GM23248 (cell line): ENCODE measurements at regions not wholly inside any gene's neighbourhood (a gene's known extent, or its start where the extent isn't known, plus 50 kb on each side); places are given as distances from the start of the nearest gene placed in this dataset.

Source experiments
- EZH2 ChIP-seq: fragments of 200-600 bp; sonication (generic); IDR thresholded peaks from 2 replicates; pipeline ENCODE4 v1.6.1; 2018; ENCODE audit warnings: antibody characterized with exemption, mild to moderate bottlenecking; ENCODE audit not compliant: insufficient read depth, poor library complexity, severe bottlenecking
- EZH2phosphoT487 ChIP-seq: fragments of 200-600 bp; sonication (generic); IDR thresholded peaks from 2 replicates; pipeline ENCODE4 v1.6.1; 2018; ENCODE audit warnings: antibody characterized with exemption, moderate library complexity, mild to moderate bottlenecking, low read depth; ENCODE audit not compliant: insufficient read depth

GRCh38 chr20:22226849-22227700, 357.3 kb downstream of the FOXA2 start:
- TF ChIP-seq EZH2phosphoT487 (no peak), EZH2 (no peak)
